HG02763 (cell line): ENCODE measurements at regions not wholly inside any gene's neighbourhood (a gene's known extent, or its start where the extent isn't known, plus 50 kb on each side); places are given as distances from the start of the nearest gene placed in this dataset.
"Not testable (repeated sequence)": the region's sequence is repeated elsewhere in the genome, so short reads cannot be mapped to it uniquely, and the experiment has no call there.

Experiments
- ATAC-seq: cut with Tn5 transposase; IDR thresholded peaks from one replicate; pipeline ENCODE4 v1.9.1; 2021; ENCODE audit warnings: mild to moderate bottlenecking, moderate library complexity; ENCODE audit not compliant: unreplicated experiment

DNA sequence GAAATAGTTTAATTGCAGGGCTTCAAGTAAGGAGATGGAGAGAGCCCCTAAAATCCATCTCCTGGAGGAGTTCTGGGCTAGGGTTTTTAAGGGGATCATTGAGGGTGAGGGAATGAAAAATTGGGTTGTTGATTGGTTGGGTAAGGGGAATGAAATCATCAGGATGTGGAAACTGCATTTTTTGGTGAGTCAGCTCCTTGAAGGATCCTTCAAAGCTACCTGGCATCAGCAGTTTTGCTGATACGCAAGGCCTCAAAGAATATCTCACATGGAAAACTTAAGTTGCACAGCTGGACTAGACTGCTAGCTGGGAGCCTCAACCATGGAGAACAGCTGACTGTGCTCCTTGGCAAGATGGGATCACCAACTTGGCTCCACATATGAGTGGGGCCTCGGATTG lies 136.7 kb downstream of the FGF10 start:
- ATAC-seq, result no peak

DNA sequence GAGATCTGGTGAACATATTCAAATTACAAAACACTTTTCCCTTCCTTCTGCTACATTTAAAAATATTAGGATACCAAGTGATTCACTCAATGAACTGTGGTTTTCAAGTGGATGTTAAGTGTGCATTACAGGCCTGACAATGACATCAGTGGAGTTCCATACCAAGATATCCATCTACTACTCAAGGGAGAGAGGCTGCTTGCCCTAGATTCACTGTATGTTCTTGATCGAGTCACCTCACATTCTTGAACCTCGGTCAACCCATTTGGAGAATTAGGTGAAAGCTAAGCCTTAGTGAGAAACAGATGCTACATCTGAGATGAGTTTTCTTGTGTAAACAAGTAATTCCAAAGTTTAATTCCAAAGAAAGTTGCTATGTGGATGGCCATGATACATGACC lies 142.2 kb downstream of the FGF10 start:
- no peak for ATAC-seq

DNA sequence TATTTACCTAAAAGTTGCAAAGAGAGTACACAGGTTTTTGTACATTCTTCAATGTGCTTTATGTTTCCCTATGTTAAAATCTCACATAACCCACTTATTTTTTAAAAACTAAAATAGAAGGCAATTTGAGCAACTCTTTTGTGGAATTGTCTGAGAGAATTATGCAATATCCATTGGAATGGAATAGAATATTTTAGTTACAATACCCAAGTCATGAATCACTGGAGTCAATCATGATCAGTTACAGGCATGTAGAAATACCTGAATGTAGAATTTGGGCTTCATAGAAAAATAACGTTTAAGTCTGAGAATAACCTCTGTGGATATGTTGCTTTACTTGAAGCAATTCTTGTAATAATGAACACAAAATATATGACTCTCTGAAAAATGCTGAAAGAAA lies 143.3 kb downstream of the FGF10 start:
- no peak for ATAC-seq

DNA sequence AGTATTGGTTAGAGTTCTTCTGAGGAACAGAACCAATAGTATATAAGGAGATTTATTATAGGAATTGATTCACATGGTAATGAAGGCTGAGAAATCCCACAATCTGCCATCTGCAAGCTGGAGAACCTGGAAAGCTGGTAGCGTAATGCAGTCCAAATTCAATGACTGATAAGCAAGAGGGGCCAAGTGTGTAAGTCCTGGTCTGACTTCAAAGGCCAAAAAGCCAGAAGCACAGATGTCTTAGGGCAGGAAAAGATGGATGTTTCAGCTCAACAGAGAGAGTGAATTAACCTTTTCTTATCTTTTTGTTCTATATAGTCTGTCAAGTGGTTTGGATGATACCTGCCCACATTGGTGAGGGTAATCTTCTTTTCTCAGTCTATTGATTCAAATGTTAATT lies 146.4 kb downstream of the FGF10 start:
- no peak for ATAC-seq

DNA sequence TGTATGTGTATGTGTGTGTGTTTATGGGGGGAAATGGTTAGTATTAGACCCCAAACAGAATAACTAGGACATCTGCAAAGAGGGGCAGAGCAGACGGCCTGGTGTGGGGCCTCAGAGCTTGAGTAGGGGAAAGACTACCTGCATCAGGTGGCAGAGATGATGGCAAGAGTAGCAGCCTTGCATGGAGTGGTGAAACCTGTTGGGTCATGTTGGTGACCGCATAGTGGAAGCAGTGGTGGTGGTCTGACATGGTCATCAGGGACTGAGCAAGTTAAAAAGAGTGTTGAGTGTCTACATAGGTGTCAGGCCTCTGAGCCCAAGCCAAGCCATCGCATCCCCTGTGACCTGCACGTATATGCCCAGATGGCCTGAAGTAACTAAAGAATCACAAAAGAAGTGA lies 153.2 kb downstream of the FGF10 start:
- no peak for ATAC-seq

DNA sequence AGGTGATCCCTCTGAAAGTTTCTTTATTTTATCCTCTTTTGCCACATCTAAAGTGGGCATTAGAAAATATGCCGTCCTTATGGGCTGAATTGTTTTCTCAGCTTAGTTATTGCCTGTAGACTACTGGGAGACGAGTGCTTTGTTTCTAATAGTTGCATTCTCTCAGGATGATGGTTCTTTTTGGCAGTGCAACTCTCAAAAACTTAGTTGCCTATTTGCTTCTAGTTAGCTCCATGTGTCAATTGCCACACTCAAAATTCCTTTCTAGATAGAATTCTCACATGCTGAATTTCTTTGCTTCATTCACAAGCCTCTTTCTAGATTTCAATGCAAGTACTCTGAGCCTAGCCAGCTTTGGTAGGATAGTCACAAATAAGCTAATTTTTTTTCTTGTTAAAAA lies 155.5 kb downstream of the FGF10 start:
- ATAC-seq, result no peak

DNA sequence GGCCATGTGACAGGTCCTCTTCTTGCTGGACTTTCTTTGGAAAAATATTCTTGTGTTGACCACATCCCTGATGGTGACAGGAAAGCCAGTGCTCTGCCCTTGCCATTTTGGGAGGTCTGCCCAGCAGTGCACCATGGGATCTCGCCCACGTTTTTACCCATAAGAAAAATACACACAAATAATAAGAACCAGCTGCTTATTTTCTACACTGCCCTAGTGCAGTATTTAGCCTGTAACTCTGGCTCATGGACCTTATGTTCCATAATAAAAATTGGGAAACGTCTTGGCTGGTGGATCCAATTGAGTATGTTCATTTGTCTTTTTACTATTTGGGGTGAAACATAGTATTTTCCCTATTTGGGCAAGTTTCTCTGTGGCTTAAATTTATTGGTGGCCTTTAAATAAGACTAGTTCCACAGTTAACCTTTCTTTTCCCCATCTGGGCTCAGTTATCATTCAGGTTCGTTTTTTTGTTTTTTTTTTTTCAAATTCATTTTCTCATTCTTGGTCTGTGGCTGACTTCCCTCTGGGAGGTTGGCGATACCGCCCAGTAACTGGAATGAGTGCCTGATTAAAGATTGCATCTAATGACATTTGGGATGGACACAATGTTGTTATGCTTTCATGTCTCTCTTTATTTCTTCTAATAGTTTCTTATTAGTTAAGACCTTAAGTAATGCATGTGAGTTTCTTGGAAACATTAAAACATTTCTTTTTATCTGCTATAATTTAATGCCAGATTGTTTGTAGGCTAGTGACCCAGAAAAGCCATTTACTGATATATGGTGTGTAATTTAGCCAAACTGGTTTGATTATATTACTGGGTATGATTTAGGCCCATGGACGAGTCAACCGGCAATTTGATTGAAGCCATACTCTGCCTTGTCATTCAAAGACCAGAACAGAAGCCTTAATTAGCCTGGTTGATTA lies 163.7 kb downstream of the FGF10 start:
- no peak for ATAC-seq

DNA sequence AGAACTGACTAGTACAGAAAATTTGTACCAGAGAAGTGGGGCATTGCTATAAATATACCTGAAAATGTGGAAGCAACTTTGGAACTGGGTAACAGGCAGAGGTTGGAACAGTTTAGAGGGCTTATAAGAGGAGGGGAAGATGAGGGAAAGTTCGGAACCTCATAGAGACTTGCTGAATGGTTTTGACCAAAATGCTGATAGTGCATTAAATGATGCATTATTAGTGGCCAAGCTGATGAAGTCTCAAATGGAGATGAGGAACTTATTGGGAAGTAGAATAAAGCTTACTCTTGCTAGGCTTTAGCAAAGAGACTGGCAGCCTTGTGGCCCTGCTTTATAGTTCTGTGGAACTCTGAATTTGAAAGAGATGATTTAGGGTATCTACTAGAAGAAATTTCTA lies 189.8 kb downstream of the FGF10 start:
- ATAC-seq, result no peak

DNA sequence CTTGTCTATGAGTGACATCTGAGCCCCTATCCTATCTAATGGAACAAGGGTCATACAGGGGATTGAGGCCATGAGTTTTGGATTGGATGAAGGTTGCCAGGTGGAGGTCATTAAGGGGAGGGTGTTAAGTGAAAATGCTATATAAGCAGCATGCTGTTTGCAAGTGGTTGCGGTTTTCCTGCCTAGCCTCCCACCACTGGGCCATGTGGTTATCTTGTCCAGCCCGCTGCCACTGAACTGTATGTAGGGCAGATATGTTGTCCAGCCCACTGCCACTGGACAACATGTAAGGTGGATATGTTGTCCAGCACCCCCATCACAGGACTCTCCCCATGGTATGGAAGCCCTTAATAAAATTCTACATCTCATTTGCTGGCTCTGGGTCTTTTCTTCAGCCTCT lies 200.0 kb downstream of the FGF10 start:
- no peak for ATAC-seq

DNA sequence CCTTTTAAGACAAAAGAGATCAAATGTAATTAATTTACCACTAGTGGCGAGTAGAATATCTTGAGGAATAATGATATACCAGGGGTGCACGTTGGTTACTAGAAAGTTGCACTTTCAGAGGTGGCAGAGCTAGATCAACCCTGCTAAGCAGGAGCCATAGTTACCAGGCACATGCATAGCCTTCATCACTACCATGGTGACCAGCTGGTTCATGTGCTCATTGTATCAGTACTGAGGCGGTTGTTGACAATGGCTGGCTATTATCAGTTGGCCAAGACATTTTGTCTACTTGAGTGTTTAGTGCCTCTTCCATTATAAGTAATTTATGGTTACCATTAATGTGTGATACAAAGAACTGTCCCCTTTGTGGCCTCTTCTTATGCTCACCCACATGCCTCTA lies 201.2 kb downstream of the FGF10 start:
- no peak for ATAC-seq

DNA sequence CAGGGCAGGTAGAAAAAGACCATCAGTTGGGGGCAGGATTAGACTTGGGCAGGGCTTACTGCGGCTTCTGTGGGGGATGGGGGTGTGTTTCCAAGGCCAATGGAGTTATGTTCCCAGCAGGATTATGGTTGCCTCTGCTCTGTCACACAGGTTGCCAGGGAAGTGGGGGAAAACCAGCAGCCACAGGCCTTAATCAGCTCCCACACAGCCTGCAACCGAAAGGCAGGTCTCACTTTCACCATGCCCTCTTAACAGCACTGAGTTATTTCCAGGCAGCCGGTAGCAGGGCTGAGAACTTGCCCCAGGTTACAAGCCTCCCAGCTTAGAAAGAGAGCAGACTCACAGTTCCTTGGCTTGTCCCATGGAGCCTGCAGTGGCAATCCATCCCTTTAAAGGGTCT lies 205.5 kb downstream of the FGF10 start:
- no peak for ATAC-seq

DNA sequence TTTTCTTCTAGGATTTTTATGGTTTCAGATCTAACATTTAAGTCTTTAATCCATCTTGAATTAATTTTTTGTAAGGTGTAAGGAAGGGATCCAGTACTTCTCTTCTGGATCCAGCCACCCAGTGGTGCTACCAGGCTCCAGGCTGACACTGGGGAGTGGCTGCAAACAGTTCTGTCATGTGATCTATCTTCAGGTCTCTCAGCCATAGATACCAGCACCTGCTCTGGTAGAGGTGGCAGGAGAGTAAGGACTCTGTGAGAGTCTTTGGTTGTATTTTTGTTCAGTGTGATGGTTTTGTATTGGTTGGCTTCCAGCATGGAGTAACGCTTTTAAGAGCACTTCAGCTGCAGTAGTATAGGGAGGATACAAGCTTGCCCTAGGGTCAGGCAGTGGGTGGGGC lies 205.9 kb downstream of the FGF10 start:
- no peak for ATAC-seq

DNA sequence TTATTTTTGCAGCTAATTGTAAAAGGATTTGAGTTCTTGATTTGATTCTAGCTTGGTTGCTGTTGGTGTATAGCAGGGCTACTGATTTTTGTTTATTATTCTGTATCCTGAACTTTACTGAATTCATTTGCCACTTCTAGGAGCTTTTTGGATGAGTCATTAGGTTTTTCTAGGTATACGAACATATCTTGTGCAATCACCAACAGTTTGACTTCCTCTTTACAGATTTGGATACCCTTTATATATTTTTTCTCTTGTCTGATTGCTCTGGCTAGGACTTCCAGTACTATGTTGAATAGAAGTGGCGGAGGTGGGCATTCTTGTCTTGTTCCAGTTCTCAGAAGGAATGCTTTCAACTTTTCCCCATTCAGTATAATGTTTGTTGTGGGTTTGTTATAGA lies 210.8 kb downstream of the FGF10 start:
- no peak for ATAC-seq

DNA sequence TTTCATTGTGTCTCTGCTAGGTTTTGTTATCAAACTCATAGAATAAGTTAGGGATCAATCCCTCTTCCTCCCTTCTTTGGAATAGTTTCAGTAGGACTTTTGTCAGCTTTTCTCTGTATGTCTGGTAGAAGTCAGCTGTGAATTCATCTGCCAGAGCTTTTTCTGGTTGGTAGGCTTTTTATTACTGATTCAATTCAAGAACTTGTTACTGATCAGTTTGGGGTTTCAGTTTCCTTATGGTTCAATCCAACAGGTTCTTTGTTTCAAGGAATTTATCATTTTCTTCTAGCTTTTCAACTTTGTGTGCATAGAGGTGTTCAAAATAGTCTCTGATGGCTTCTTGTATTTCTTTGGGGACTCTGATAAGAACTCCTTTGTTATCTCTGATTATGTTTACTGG lies 221.7 kb downstream of the FGF10 start:
- ATAC-seq, result no peak

DNA sequence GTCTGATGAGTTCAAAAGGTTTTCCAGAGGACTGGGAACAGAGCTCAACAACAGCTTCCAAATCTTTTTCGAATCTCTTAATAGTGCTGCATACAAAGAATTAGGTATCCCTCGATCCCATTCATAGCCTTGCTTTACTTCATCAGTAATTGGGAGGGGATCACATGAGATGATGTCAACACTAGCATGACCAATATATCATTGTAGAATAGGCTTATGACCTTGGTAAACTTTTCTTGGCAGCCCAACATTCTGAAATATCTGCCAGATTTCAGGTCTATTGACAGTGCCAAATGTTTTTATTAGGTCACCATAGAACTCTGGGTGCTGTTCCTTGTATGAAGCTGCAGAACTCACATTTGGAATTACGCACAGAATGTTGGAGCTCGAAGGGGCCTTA lies 228.9 kb downstream of the FGF10 start:
- no peak for ATAC-seq

DNA sequence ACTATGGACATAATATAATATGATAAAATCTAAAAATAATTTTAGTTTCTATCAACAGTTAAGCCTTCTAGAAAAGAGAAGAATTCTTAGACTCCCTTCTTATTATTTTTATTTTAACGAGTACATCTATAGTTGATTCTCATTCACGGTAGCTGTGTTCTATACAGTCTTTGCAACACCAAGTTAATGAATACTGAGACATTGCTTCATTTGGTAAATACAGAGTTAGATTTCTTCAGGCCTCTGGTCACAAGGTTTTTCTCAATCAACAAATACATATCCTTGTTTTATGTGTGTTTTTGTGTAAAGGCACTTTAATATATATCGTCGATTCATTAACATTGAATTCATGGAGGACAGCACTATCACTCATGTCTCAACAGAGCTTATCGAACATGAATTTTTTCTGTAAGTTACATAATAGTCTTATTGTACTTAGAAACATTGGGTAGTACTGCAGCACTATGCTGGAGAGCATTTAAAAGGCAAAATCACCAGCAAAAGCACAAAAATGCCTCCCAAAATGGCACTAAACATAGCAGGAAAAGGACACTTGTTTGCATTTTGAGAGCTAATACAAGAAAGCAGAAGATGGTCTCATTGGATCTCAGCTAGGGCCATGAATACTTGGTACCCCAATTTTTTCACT lies 239.0 kb downstream of the FGF10 start:
- ATAC-seq, result no peak

DNA sequence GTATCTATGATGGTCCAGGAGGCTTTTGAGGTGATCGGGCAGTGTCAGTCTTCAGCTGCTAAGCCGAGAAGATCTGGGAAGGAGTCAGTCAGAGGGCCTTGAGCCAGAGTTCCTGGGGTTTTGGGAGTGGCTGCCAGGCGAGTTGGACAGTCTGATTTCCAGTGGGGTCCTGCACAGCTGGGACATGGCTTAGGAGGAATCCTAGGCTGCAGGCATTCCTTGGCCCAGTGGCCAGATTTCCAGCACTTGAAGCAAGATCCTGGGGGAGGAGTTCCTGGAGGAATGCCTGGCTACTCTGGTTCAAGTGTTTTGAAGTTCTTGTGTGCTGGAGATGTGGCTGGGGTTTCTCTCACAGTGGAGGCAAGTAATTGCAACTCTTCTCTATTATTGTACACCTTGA lies 271.3 kb downstream of the FGF10 start:
- ATAC-seq, result not testable (repeated sequence)

DNA sequence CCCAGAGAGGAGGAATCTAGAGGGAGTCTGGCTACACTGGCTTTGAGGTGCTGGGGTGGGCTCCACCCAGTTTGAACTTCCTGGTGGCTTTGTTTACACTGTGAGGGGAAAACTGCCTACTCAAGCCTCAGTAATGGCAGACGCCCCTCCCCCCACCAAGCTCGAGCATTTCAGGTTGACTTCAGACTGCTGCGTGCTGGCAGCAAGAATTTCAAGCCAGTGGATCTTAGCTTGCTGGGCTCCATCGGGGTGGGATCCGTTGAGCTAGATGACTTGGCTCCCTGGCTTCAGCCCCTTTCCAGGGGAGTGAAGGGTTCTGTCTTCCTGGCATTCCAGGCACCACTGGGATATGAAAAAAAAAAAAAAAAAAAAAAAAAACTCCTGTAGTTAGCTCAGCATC lies 281.0 kb downstream of the FGF10 start:
- not testable (repeated sequence) for ATAC-seq

DNA sequence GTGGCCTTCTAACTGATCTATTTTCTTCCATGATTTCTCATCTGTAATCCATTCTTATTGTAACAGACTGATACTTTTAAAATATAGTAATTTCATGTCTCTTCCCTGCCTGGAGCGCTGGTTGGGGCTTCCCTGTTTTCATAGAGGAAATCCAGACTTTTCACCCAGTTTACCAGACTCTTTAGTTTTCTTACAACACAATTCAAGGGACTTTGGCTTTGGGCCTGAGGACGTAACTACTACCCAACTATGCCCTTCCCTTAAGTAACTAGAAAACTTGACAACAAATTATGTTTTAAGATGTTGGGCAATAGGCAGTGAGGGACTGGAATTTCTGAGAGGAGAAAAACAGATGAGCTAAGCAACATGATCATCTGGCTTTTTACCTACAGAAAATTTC lies 289.6 kb downstream of the FGF10 start:
- ATAC-seq, result no peak

DNA sequence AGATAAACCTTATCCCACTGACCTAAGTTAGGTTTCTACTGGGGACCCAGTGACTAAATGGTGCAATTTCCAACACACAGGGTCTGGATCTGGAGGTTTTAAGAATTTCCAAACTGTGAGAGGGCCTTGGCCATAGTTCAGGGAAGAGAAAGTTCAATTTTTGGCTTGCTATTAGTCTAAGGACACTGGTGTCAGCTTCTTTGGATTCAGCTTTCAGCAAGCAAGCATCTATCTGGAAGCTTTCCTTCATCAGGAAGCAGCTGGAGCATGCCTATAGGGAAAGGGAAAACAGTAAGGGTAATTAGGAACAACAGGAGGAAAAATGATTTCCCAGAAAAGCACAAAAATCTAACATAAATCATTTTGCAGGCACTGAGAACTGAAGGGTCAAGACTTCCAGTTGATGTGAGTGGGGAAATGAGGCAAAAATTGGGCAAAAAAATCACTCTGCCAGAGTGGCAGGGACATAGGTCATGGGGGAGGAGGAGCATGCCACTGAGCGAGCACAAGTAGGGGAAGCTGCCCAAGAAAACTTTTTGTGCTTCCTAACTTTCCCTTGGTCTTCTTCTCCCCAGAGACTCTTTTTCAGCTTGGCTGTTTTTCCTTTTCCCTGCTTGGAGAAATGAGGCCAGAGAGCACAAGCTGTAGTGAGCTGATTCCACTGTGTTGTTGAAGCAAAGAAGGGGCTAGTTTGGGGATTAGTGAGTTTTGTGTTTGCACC lies 299.6 kb downstream of the FGF10 start:
- no peak for ATAC-seq

DNA sequence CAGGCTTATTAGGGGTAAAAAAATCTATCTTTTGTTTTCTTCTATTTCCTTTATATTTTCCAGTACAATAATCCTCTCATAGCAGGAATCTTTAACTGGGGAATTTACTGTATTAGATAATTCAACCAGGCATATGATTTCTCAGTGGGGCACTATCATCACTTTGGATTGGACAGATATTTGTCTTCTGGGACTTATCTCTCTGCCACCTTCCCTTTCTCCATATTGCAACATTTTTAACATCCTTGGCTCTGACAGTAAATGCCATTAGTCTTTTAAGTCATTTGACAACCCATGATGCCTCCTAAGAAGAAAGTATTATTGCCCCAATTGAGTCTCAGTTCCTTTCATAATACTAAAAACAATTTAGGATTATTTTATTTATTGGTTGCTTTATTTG lies 304.1 kb downstream of the FGF10 start:
- ATAC-seq, result no peak

DNA sequence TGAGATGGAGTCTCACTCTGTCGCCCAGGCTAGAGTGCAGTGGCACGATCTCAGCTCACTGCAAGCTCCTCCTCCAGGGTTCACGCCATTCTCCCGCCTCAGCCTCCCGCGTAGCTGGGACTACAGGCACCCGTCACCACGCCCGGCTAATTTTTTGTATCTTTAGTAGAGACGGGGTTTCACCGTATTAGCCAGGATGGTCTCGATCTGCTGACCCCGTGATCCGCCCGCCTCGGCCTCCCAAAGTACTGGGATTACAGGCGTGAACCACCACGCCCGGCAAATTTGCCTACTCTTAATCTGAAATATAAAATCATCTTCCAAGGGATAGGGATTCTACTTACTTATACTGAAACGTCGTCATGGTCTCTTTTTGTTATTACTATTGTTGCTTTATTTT lies 314.7 kb downstream of the FGF10 start:
- ATAC-seq, result not testable (repeated sequence)
